Esophagus muscularis mucosa (tissue), 4 donors: ENCODE measurements at regions not wholly inside any gene's neighbourhood (a gene's known extent, or its start where the extent isn't known, plus 50 kb on each side); places are given as distances from the start of the nearest gene placed in this dataset.

ENCODE experiments used
- EP300 ChIP-seq: sonication (generic); formaldehyde crosslinking; IDR thresholded peaks from one replicate; pipeline ENCODE4 v1.6.1; 2017; ENCODE audit warnings: antibody characterized with exemption
- POLR2A ChIP-seq: fragments of 450-650 bp; IDR thresholded peaks from one replicate; pipeline ENCODE4 v1.6.1; 2017; ENCODE audit warnings: antibody characterized with exemption, moderate library complexity, mild to moderate bottlenecking, low read depth
- TF ChIP-seq, protein P1 (sequence below), 3 experiments: fragments of 200-600 bp in 2 of 3; fragments of 450-650 bp in 1 of 3; sonication (generic) in 2 of 3; IDR thresholded peaks; one replicate each; pipeline ENCODE4 v1.5.1; 2017 to 2019; ENCODE audit warnings: antibody characterized with exemption in 3 of 3, mild to moderate bottlenecking in 2 of 3, moderate library complexity in 1 of 3

GRCh38 chr19:20269461-20269860 is 102.4 kb downstream of the ZNF486 start:
- TF ChIP-seq EP300, result no peak
- TF ChIP-seq POLR2A, result no peak
- TF ChIP-seq, protein P1, sequence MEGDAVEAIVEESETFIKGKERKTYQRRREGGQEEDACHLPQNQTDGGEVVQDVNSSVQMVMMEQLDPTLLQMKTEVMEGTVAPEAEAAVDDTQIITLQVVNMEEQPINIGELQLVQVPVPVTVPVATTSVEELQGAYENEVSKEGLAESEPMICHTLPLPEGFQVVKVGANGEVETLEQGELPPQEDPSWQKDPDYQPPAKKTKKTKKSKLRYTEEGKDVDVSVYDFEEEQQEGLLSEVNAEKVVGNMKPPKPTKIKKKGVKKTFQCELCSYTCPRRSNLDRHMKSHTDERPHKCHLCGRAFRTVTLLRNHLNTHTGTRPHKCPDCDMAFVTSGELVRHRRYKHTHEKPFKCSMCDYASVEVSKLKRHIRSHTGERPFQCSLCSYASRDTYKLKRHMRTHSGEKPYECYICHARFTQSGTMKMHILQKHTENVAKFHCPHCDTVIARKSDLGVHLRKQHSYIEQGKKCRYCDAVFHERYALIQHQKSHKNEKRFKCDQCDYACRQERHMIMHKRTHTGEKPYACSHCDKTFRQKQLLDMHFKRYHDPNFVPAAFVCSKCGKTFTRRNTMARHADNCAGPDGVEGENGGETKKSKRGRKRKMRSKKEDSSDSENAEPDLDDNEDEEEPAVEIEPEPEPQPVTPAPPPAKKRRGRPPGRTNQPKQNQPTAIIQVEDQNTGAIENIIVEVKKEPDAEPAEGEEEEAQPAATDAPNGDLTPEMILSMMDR (IDR thresholded peaks at IDR 0.05), result no peak
